Kidney (tissue), 13 donors: ENCODE measurements at regions not wholly inside any gene's neighbourhood (a gene's known extent, or its start where the extent isn't known, plus 50 kb on each side); places are given as distances from the start of the nearest gene placed in this dataset.

Experiments
- DNase-seq, 5 donors: peaks; one replicate each; pipeline ENCODE4 v3.0.0-alpha.2; 2013 to 2020
- FAIRE-seq: peaks from 2 replicates; lab custom pipeline; 2012; peaks lifted over from hg19 to GRCh38; lab: Jason Lieb, UNC
- H3K27ac ChIP-seq, 2 donors: one replicate each; pipeline ENCODE4 v1.7.0; 2013; ENCODE audit warnings: low read depth in 2 of 2, low read length in 2 of 2, inconsistent platforms in 1 of 2
- H3K27me3 ChIP-seq: one replicate; pipeline ENCODE4 v1.7.1; 2013; ENCODE audit warnings: low read length, inconsistent platforms; ENCODE audit not compliant: control insufficient read depth, insufficient read depth
- H3K36me3 ChIP-seq, 3 donors: one replicate each; pipeline versions ENCODE4 v1.7.0 to v1.7.1; 2013; ENCODE audit warnings: low read length in 3 of 3, control low read depth in 1 of 3, inconsistent platforms in 1 of 3; ENCODE audit not compliant: insufficient read depth in 3 of 3, control insufficient read depth in 2 of 3
- H3K4me1 ChIP-seq, 3 donors: one replicate each; pipeline versions ENCODE4 v1.7.0 to v1.7.1; 2013; ENCODE audit warnings: low read length in 3 of 3, inconsistent platforms in 1 of 3, low read depth in 1 of 3; ENCODE audit not compliant: control insufficient read depth in 2 of 3, insufficient read depth in 2 of 3
- H3K4me3 ChIP-seq, 3 donors: one replicate each; pipeline versions ENCODE4 v1.7.0 to v1.8.1; 2013; ENCODE audit warnings: low read length in 3 of 3, control low read depth in 1 of 3, inconsistent platforms in 1 of 3
- H3K9ac ChIP-seq, 3 donors: one replicate each; pipeline versions ENCODE4 v1.7.0 to v1.7.1; 2013; ENCODE audit warnings: low read length in 3 of 3, control low read depth in 1 of 3, inconsistent platforms in 1 of 3
- H3K9me3 ChIP-seq, 3 donors: one replicate each; pipeline versions ENCODE4 v1.7.0 to v1.7.1; 2013; ENCODE audit warnings: low read length in 3 of 3, control low read depth in 1 of 3, inconsistent platforms in 1 of 3; ENCODE audit not compliant: control insufficient read depth in 2 of 3, insufficient read depth in 1 of 3
- intact Hi-C: fragments of 100-400 bp; cut with DNase I; formaldehyde crosslinking; loops from one replicate; pipeline ENCODE4 v1.11.1; 2022
- TF ChIP-seq, protein P1 (sequence below): IDR thresholded peaks from 3 replicates; pipeline ENCODE4 v1.5.1; 2012; ENCODE audit warnings: mild to moderate bottlenecking, moderate library complexity, borderline replicate concordance; ENCODE audit not compliant: insufficient read depth; ENCODE audit errors: extremely low read depth
- donor health status: control.
- donor health status: control.
- donor health status: control.
- donor health status: control.
- donor health status: control.
- donor health status: DM: yes; HTN: yes; CAD: no.
- donor health status: Normal renal cell carcinoma (clear cell type).

- DNase-seq (no peak), FAIRE-seq (no peak)
- intact Hi-C loops = no loop called here
- Histone ChIP-seq H3K4me1 (no peaks in the 10 kb centered on the region), H3K9me3 (no peaks in the 10 kb centered on the region), H3K27me3 (no peaks in the 10 kb centered on the region), H3K27ac (no peak overlapping the region), H3K9ac (no peak overlapping the region), H3K4me3 (no peak overlapping the region), H3K36me3 (no peaks in the 10 kb centered on the region)
- TF ChIP-seq, protein P1, sequence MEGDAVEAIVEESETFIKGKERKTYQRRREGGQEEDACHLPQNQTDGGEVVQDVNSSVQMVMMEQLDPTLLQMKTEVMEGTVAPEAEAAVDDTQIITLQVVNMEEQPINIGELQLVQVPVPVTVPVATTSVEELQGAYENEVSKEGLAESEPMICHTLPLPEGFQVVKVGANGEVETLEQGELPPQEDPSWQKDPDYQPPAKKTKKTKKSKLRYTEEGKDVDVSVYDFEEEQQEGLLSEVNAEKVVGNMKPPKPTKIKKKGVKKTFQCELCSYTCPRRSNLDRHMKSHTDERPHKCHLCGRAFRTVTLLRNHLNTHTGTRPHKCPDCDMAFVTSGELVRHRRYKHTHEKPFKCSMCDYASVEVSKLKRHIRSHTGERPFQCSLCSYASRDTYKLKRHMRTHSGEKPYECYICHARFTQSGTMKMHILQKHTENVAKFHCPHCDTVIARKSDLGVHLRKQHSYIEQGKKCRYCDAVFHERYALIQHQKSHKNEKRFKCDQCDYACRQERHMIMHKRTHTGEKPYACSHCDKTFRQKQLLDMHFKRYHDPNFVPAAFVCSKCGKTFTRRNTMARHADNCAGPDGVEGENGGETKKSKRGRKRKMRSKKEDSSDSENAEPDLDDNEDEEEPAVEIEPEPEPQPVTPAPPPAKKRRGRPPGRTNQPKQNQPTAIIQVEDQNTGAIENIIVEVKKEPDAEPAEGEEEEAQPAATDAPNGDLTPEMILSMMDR = no peak
Observed at GRCh38 chr15:37165395-37165794, 65.0 kb upstream of the MEIS2 start.

DNA sequence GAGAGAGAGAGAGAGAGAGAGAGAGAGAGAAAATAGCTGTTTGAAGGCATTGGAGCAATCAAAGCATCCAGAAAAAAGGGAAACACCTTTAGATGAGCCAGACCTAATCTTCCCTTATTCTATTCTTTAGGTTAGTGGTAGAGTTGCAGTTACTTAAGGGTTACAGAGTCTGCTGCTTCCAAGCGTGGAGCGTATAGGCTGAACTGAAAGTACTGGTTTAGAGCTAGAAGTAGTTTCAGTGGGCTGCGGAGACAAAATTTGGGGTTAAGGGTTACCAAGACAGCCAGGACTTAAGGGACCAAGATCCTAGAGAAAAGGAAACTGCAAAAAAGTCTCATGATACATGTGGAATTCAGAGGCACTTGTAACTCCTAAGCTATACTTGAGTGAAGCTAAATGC is 66.1 kb upstream of the MEIS2 start:
- DNase-seq (no peak), FAIRE-seq (no peak)
- H3K4me3 ChIP-seq = no peak overlapping the region
- intact Hi-C loops = no loop called here
- H3K27me3 ChIP-seq = no peaks in the 10 kb centered on the region
- H3K9ac ChIP-seq = no peak overlapping the region
- no peak overlapping the region for H3K27ac ChIP-seq
- H3K36me3 ChIP-seq = no peaks in the 10 kb centered on the region
- TF ChIP-seq, protein P1 = no peak
- no peaks in the 10 kb centered on the region for H3K4me1 ChIP-seq
- H3K9me3 ChIP-seq = no peaks in the 10 kb centered on the region

DNA sequence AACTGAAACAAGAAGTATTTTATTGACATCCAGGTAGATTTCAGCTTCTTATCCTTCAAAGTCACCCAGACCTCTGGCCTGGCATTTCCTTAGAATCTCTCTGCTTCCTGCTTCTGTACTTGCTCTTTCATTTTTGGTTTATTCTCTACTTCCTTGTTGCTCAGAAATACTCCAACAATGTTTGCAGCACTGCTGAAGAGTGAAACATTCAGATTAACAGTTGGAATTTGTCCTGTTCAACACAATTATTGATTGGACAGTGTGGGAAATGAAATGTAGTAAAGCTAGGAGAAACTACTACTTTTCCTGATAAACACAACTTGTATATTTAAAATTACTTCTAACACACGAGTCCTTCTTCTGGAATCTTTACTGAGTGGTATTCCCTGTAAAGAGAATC is 81.0 kb upstream of the MEIS2 start:
- Histone ChIP-seq H3K4me1 (no peaks in the 10 kb centered on the region), H3K4me3 (no peak overlapping the region), H3K27me3 (no peaks in the 10 kb centered on the region), H3K36me3 (no peaks in the 10 kb centered on the region), H3K9ac (no peak overlapping the region), H3K27ac (no peak overlapping the region), H3K9me3 (peaks cover 0 to 9% (median 0%) of the 10 kb centered on the region in 3 donors)
- no peak for DNase-seq
- intact Hi-C loops = no loop called here
- TF ChIP-seq, protein P1 = no peak
- FAIRE-seq = no peak

GRCh38 chr15:37199545-37199944 is 99.2 kb upstream of the MEIS2 start:
- Histone ChIP-seq H3K9ac (no peak overlapping the region), H3K36me3 (no peaks in the 10 kb centered on the region), H3K27ac (no peak overlapping the region), H3K4me1 (no peaks in the 10 kb centered on the region), H3K27me3 (no peaks in the 10 kb centered on the region), H3K9me3 (no peaks in the 10 kb centered on the region), H3K4me3 (no peak overlapping the region)
- intact Hi-C loops = no loop called here
- FAIRE-seq = no peak
- peak in 3 of 5 donors; percentile 9 to 31 (median 15) for DNase-seq
- TF ChIP-seq, protein P1 = no peak
